Ascending aorta (tissue), 2 donors: ENCODE measurements at regions not wholly inside any gene's neighbourhood (a gene's known extent, or its start where the extent isn't known, plus 50 kb on each side); places are given as distances from the start of the nearest gene placed in this dataset.

Experiments
- DNase-seq, 2 donors: peaks; one replicate each; pipeline ENCODE4 v3.0.0-alpha.2; 2019; ENCODE audit warnings: low spot score in 2 of 2
- H3K27ac ChIP-seq, 2 donors: fragments of 200-600 bp; sonication (generic); one replicate each; pipeline ENCODE4 v1.5.1; 2016 to 2017; ENCODE audit warnings: mild to moderate bottlenecking in 1 of 2
- H3K27me3 ChIP-seq: fragments of 200-600 bp; sonication (generic); one replicate; pipeline ENCODE4 v1.5.1; 2017
- H3K36me3 ChIP-seq, 2 donors: fragments of 200-600 bp; sonication (generic); one replicate each; pipeline ENCODE4 v1.5.1; 2016
- H3K4me1 ChIP-seq, 2 donors: fragments of 200-600 bp; sonication (generic); one replicate each; pipeline ENCODE4 v1.5.1; 2016 to 2017; ENCODE audit warnings: mild to moderate bottlenecking in 1 of 2
- H3K4me3 ChIP-seq, 2 donors: fragments of 200-600 bp; sonication (generic); one replicate each; pipeline ENCODE4 v1.5.1; 2016 to 2017; ENCODE audit warnings: mild to moderate bottlenecking in 1 of 2
- H3K9me3 ChIP-seq, 2 donors: fragments of 200-600 bp; sonication (generic); one replicate each; pipeline ENCODE4 v1.5.1; 2016
- intact Hi-C: fragments of 100-400 bp; cut with DNase I; formaldehyde crosslinking; loops from one replicate; pipeline ENCODE4 v1.15.1; 2023
- TF ChIP-seq, protein P1 (sequence below), 3 experiments: fragments of 200-600 bp in 2 of 3; fragments of 450-650 bp in 1 of 3; sonication (generic) in 2 of 3; IDR thresholded peaks; one replicate each; pipeline ENCODE4 v1.5.1; 2016 to 2019; ENCODE audit warnings: antibody characterized with exemption in 3 of 3, mild to moderate bottlenecking in 1 of 3, moderate library complexity in 1 of 3

DNA sequence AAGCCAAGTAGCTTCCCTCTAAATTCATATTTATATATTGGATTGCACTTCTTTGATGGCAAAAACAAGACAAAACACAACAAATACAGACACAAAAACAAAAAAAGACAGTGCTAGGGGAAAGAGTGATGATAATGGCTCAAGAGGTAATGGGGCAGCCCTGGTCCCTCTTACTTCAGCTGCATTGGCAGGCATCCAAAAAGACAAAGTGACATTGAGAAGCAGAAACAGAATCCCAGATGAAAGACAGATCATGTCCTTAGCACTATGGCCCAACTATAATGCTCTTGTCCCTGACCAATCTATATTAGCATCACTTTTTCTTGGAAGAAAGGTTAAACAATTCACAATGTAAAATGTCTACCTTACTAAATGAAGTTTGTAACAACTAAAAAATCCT, 76.2 kb downstream of the GPR85 start:
- no peaks in the 10 kb centered on the region for H3K36me3 ChIP-seq

DNA sequence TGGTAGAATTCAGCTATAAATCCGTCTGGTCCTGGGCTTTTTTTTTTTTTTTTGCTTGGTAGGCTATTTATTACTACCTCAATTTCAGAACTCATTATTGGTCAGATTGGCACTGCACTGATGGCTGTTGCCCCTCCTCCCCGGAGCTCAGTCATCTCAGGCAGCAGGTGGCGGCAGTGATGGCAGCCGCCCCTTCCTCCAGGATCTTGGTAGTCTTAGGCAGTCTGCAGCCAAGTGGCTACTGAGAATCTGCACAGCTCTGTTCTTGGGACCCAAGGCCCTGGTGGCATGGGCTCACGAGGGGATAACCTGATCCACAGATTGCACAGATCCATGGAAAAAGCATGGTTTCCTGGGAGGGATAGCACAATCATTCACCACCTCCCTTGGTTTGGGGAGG, 77.9 kb downstream of the GPR85 start:
- no peaks in the 10 kb centered on the region for H3K4me1 ChIP-seq
- TF ChIP-seq, protein P1, sequence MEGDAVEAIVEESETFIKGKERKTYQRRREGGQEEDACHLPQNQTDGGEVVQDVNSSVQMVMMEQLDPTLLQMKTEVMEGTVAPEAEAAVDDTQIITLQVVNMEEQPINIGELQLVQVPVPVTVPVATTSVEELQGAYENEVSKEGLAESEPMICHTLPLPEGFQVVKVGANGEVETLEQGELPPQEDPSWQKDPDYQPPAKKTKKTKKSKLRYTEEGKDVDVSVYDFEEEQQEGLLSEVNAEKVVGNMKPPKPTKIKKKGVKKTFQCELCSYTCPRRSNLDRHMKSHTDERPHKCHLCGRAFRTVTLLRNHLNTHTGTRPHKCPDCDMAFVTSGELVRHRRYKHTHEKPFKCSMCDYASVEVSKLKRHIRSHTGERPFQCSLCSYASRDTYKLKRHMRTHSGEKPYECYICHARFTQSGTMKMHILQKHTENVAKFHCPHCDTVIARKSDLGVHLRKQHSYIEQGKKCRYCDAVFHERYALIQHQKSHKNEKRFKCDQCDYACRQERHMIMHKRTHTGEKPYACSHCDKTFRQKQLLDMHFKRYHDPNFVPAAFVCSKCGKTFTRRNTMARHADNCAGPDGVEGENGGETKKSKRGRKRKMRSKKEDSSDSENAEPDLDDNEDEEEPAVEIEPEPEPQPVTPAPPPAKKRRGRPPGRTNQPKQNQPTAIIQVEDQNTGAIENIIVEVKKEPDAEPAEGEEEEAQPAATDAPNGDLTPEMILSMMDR (IDR thresholded peaks at IDR 0.05), result no peak

More for the DNA sequence above, 76.2 kb downstream of the GPR85 start:
- intact Hi-C loops, result loop anchor here (5.0 kb wide), 1 partner anchor 687 kb away; no protein-coding TSS in a partner anchor
- DNase-seq, result no peak
- Histone ChIP-seq H3K27ac (no peak overlapping the region), H3K4me3 (no peak overlapping the region), H3K4me1 (no peaks in the 10 kb centered on the region), H3K9me3 (no peaks in the 10 kb centered on the region), H3K27me3 (no peaks in the 10 kb centered on the region)
- TF ChIP-seq, protein P1 (IDR thresholded peaks at IDR 0.05), result no peak

DNA sequence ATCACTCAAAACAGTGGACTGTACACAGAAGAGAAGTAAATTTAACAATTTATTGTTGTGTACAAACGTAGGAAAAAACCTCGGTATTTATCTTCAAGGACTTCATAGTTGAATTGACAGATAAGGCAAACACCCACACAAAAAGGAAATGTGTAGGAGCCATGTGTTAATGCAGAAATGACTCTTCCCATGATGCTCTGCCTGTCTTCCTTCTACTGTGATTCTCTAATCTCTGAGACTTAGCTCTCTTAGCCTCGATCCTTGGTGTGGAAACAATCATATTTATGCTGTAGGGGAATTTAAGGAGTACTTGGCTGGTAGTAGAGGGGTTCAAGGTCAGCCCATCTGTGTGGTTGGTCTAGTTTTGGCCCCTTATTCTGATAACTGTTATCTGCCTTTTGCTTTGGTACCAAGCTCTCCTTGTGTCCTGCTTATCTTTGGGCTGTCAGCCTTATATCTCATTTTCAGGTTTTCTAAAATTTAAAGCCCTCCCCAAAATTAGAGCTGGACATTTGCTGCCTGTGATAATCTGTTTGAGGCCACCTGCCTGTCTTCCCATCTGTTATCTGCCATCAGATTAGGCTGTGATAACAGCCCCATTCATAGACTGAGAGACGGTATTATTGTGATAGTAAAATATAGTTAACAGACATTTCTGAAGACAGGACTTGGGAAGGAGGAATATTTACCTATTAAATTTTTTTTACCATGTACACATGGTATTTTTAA, 81.7 kb downstream of the GPR85 start:
- TF ChIP-seq, protein P1 (IDR thresholded peaks at IDR 0.05), result no peak
- Histone ChIP-seq H3K27ac (no peak overlapping the region), H3K4me1 (no peaks in the 10 kb centered on the region), H3K36me3 (no peaks in the 10 kb centered on the region), H3K9me3 (no peaks in the 10 kb centered on the region), H3K27me3 (no peaks in the 10 kb centered on the region), H3K4me3 (no peak overlapping the region)
- no peak for DNase-seq
- intact Hi-C loops, result no loop called here

More for the DNA sequence above, 77.9 kb downstream of the GPR85 start:
- H3K36me3 ChIP-seq, result no peaks in the 10 kb centered on the region
- H3K27me3 ChIP-seq, result no peaks in the 10 kb centered on the region
- no peak for DNase-seq
- no peak overlapping the region for H3K27ac ChIP-seq
- intact Hi-C loops, result no loop called here
- H3K9me3 ChIP-seq, result no peaks in the 10 kb centered on the region
- H3K4me3 ChIP-seq, result no peak overlapping the region

DNA sequence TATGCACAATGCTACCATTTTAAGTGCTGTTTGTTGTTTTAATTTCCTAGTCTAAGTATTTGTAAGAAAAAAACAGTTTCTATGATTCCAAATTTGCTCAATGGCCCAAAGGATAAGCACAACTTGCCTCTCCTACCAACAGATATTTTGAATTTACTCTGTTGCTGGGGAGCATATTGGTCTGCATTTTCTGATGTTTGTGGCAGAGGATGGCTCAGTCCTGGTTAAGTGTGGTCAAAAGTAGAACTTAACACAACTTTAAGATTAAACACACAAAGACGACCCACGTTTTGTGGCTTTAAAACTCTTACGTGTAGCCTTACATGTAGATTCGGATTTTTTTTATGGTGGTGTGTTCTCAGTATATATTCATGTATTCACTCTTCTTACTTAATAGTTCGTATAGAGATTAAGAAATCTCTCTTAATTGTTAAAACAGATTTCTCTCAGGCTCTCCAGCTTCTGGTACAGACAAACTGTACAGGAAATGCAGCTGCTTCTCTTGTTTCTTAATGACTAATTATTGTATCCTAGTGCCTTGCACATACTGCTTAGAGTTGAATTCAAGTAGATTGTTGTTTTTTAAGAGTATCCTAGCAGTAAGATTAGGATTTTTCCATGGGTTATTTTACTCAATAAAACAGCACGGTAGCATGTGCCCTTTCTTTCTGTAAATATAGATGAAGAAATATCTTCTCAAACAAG, 86.2 kb downstream of the GPR85 start:
- H3K9me3 ChIP-seq, result no peaks in the 10 kb centered on the region
- H3K4me1 ChIP-seq, result no peaks in the 10 kb centered on the region
- no peak overlapping the region for H3K27ac ChIP-seq
- H3K36me3 ChIP-seq, result no peaks in the 10 kb centered on the region
- TF ChIP-seq, protein P1 (IDR thresholded peaks at IDR 0.05), result no peak
- intact Hi-C loops, result no loop called here
- no peak overlapping the region for H3K4me3 ChIP-seq
- H3K27me3 ChIP-seq, result no peaks in the 10 kb centered on the region
- no peak for DNase-seq

DNA sequence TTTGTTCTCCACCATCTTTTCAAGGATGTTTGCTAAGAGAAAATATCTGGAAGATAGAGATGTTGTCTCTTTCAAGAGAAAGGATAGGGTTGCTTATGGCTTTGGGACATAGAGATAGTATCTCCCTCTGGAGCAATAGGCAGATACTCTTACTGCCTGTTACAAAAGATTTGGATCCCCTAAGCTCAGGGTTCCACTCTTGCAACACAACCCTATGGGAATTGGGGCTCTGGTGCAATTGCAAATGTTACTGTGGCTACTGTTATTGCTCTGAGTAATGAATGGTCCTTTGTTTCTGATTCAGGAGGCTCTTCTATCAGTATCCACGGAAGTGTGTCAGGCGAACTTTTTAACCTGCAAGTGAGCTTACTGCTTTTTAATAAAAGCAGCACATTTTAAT, 88.8 kb downstream of the GPR85 start:
- Histone ChIP-seq H3K9me3 (no peaks in the 10 kb centered on the region), H3K4me1 (no peaks in the 10 kb centered on the region), H3K4me3 (no peak overlapping the region), H3K27ac (no peak overlapping the region), H3K27me3 (no peaks in the 10 kb centered on the region), H3K36me3 (no peaks in the 10 kb centered on the region)
- DNase-seq, result no peak
- TF ChIP-seq, protein P1 (IDR thresholded peaks at IDR 0.05), result no peak
- intact Hi-C loops, result no loop called here
